GM23338 (cell line): ENCODE measurements at regions not wholly inside any gene's neighbourhood (a gene's known extent, or its start where the extent isn't known, plus 50 kb on each side); places are given as distances from the start of the nearest gene placed in this dataset.

ENCODE experiments used
- ATAC-seq: fragments of 200-7000 bp; cut with Tn5 transposase; 3 replicates; pipeline ENCODE4 v1.9.1; 2020
- DNase-seq: peaks from one replicate; pipeline ENCODE4 v3.0.0-alpha.2; 2015; ENCODE audit warnings: low spot score
- H2AFZ ChIP-seq: fragments of 200-600 bp; sonication (generic); 2 replicates; pipeline ENCODE4 v1.8.0; 2016; ENCODE audit warnings: antibody characterized with exemption, mild to moderate bottlenecking, moderate library complexity
- H3F3A ChIP-seq: fragments of 200-600 bp; sonication (generic); replicated peaks from 2 replicates; pipeline ENCODE4 v1.8.0; 2017; ENCODE audit warnings: antibody characterized with exemption, mixed run types, low read depth
- H3K27ac ChIP-seq: fragments of 200-600 bp; sonication (generic); 2 replicates; pipeline ENCODE4 v1.6.1; 2016; ENCODE audit warnings: low read depth
- H3K27me3 ChIP-seq: fragments of 200-600 bp; sonication (generic); 2 replicates; pipeline ENCODE4 v1.8.0; 2016; ENCODE audit warnings: mild to moderate bottlenecking, mixed run types, moderate library complexity; ENCODE audit not compliant: insufficient read depth
- H3K36me3 ChIP-seq: fragments of 200-600 bp; sonication (generic); 2 replicates; pipeline ENCODE4 v1.8.0; 2016; ENCODE audit warnings: mild to moderate bottlenecking; ENCODE audit not compliant: insufficient read depth
- H3K4me1 ChIP-seq: fragments of 200-600 bp; sonication (generic); 2 replicates; pipeline ENCODE4 v1.8.0; 2016; ENCODE audit warnings: mild to moderate bottlenecking, moderate library complexity; ENCODE audit not compliant: insufficient read depth
- H3K4me2 ChIP-seq: fragments of 200-600 bp; sonication (generic); 2 replicates; pipeline ENCODE4 v1.7.1; 2017; ENCODE audit warnings: mixed run types
- H3K4me3 ChIP-seq: fragments of 200-600 bp; sonication (generic); 2 replicates; pipeline ENCODE4 v1.6.1; 2016; ENCODE audit warnings: mixed run types
- H3K79me2 ChIP-seq: fragments of 200-600 bp; sonication (generic); replicated peaks from 2 replicates; pipeline ENCODE4 v1.8.0; 2017; ENCODE audit warnings: mild to moderate bottlenecking; ENCODE audit not compliant: insufficient read depth
- H3K9me2 ChIP-seq: fragments of 200-600 bp; sonication (generic); 2 replicates; pipeline ENCODE4 v1.8.0; 2017; ENCODE audit not compliant: insufficient read depth
- H4K20me1 ChIP-seq: fragments of 200-600 bp; sonication (generic); replicated peaks from 2 replicates; pipeline ENCODE4 v1.8.0; 2017; ENCODE audit warnings: mild to moderate bottlenecking; ENCODE audit not compliant: insufficient read depth
- H3K27ac Mint-ChIP-seq: 2 replicates; pipeline ENCODE4 v1.8.0; 2020; ENCODE audit warnings: inconsistent platforms, mild to moderate bottlenecking, moderate library complexity, mixed read lengths
- H3K27me3 Mint-ChIP-seq: 3 replicates; pipeline ENCODE4 v1.8.0; 2022; ENCODE audit warnings: low read depth, mild to moderate bottlenecking, moderate library complexity, mixed read lengths, inconsistent platforms; ENCODE audit not compliant: insufficient read depth, poor library complexity
- H3K36me3 Mint-ChIP-seq: 3 replicates; pipeline ENCODE4 v1.8.0; 2021; ENCODE audit warnings: low read depth, mild to moderate bottlenecking, inconsistent platforms, moderate library complexity, mixed read lengths
- H3K4me1 Mint-ChIP-seq: 3 replicates; pipeline ENCODE4 v1.8.0; 2020; ENCODE audit warnings: mild to moderate bottlenecking, inconsistent platforms, mixed read lengths
- H3K4me3 Mint-ChIP-seq: 3 replicates; pipeline ENCODE4 v1.8.0; 2021; ENCODE audit warnings: moderate library complexity, mild to moderate bottlenecking, inconsistent platforms, mixed read lengths
- H3K9me3 Mint-ChIP-seq: 3 replicates; pipeline ENCODE4 v1.8.0; 2020; ENCODE audit warnings: moderate library complexity, mild to moderate bottlenecking, inconsistent platforms, mixed read lengths
- CREB1 ChIP-seq: fragments of 250-450 bp; sonication (Bioruptor Pico); IDR thresholded peaks from 2 replicates; pipeline ENCODE4 v1.5.0; 2020; ENCODE audit warnings: low read depth, mild to moderate bottlenecking, moderate library complexity
- CTCF ChIP-seq, 2 experiments: fragments of 200-600 bp in 1 of 2; sonication (generic) in 1 of 2; conservative IDR thresholded peaks; 2 replicates each; pipeline versions ENCODE4 v1.5.1 to v1.6.1; 2016 to 2017; ENCODE audit warnings: antibody characterized with exemption in 2 of 2, low read depth in 2 of 2, mild to moderate bottlenecking in 2 of 2, moderate library complexity in 1 of 2
- EZH2 ChIP-seq: fragments of 200-600 bp; sonication (generic); IDR thresholded peaks from one replicate; pipeline ENCODE4 v1.8.0; 2017; ENCODE audit warnings: antibody characterized with exemption, mild to moderate bottlenecking, low read depth; ENCODE audit not compliant: unreplicated experiment
- EZH2phosphoT487 ChIP-seq: fragments of 200-600 bp; sonication (generic); IDR thresholded peaks from one replicate; pipeline ENCODE4 v1.8.1; 2018; ENCODE audit warnings: antibody characterized with exemption; ENCODE audit not compliant: unreplicated experiment
- NANOG ChIP-seq: IDR thresholded peaks from 2 replicates; pipeline ENCODE4 v1.6.1; 2016; ENCODE audit warnings: antibody characterized with exemption, borderline replicate concordance
- ZNF114 ChIP-seq: fragments of 250-450 bp; sonication (Bioruptor Pico); IDR thresholded peaks from 2 replicates; pipeline ENCODE4 v1.5.0; 2020; ENCODE audit warnings: mild to moderate bottlenecking, moderate library complexity
- ZNF331 ChIP-seq: fragments of 250-450 bp; sonication (Bioruptor Pico); IDR thresholded peaks from 2 replicates; pipeline ENCODE4 v1.5.0; 2020; ENCODE audit warnings: low read depth, mild to moderate bottlenecking, moderate library complexity
- TF ChIP-seq, protein P1 (sequence below): fragments of 250-450 bp; sonication (Bioruptor Pico); IDR thresholded peaks from 2 replicates; pipeline ENCODE4 v1.5.0; 2020; ENCODE audit warnings: mild to moderate bottlenecking, moderate library complexity

- no peak for DNase-seq
- Mint-ChIP-seq H3K4me1 (no peaks in the 10 kb centered on the region), H3K4me3 (no peak overlapping the region), H3K36me3 (no peaks in the 10 kb centered on the region), H3K27me3 (no peaks in the 10 kb centered on the region), H3K27ac (no peak overlapping the region), H3K9me3 (no peaks in the 10 kb centered on the region)
- Histone ChIP-seq H3K9me2 (no peaks in the 10 kb centered on the region), H3K4me3 (no peak overlapping the region), H2AFZ (no peak overlapping the region), H3K4me1 (no peaks in the 10 kb centered on the region), H4K20me1 (no peaks in the 10 kb centered on the region), H3K27me3 (no peaks in the 10 kb centered on the region), H3K4me2 (no peak overlapping the region), H3K36me3 (no peaks in the 10 kb centered on the region), H3K27ac (no peak overlapping the region), H3F3A (no peaks in the 10 kb centered on the region), H3K79me2 (no peaks in the 10 kb centered on the region)
- no peak for ATAC-seq
- TF ChIP-seq NANOG (no peak), CTCF (conservative IDR thresholded peaks at IDR 0.05; ENCODE audit: low read depth in 2 of 2) (no peak), ZNF114 (CRISPR knock-in tag) (no peak), EZH2phosphoT487 (no peak), ZNF331 (CRISPR knock-in tag) (no peak)
Observed at GRCh38 chr6:103215847-103216246, 1643.9 kb downstream of the HACE1 start.

GRCh38 chr6:103210686-103211085 lies 1649.0 kb downstream of the HACE1 start:
- Histone ChIP-seq H3F3A (no peaks in the 10 kb centered on the region), H3K36me3 (no peaks in the 10 kb centered on the region), H2AFZ (no peak overlapping the region), H3K79me2 (no peaks in the 10 kb centered on the region), H3K27ac (no peak overlapping the region), H3K4me1 (no peaks in the 10 kb centered on the region), H4K20me1 (no peaks in the 10 kb centered on the region), H3K27me3 (no peaks in the 10 kb centered on the region), H3K4me3 (no peak overlapping the region), H3K9me2 (no peaks in the 10 kb centered on the region), H3K4me2 (no peak overlapping the region)
- DNase-seq, result no peak
- no peak for ATAC-seq
- no peak for TF ChIP-seq CTCF (conservative IDR thresholded peaks at IDR 0.05; ENCODE audit: low read depth in 2 of 2)
- no peak for TF ChIP-seq ZNF114 (CRISPR knock-in tag)
- TF ChIP-seq ZNF331 (CRISPR knock-in tag), result no peak
- no peak for TF ChIP-seq CREB1 (CRISPR knock-in tag)
- TF ChIP-seq, protein P1, sequence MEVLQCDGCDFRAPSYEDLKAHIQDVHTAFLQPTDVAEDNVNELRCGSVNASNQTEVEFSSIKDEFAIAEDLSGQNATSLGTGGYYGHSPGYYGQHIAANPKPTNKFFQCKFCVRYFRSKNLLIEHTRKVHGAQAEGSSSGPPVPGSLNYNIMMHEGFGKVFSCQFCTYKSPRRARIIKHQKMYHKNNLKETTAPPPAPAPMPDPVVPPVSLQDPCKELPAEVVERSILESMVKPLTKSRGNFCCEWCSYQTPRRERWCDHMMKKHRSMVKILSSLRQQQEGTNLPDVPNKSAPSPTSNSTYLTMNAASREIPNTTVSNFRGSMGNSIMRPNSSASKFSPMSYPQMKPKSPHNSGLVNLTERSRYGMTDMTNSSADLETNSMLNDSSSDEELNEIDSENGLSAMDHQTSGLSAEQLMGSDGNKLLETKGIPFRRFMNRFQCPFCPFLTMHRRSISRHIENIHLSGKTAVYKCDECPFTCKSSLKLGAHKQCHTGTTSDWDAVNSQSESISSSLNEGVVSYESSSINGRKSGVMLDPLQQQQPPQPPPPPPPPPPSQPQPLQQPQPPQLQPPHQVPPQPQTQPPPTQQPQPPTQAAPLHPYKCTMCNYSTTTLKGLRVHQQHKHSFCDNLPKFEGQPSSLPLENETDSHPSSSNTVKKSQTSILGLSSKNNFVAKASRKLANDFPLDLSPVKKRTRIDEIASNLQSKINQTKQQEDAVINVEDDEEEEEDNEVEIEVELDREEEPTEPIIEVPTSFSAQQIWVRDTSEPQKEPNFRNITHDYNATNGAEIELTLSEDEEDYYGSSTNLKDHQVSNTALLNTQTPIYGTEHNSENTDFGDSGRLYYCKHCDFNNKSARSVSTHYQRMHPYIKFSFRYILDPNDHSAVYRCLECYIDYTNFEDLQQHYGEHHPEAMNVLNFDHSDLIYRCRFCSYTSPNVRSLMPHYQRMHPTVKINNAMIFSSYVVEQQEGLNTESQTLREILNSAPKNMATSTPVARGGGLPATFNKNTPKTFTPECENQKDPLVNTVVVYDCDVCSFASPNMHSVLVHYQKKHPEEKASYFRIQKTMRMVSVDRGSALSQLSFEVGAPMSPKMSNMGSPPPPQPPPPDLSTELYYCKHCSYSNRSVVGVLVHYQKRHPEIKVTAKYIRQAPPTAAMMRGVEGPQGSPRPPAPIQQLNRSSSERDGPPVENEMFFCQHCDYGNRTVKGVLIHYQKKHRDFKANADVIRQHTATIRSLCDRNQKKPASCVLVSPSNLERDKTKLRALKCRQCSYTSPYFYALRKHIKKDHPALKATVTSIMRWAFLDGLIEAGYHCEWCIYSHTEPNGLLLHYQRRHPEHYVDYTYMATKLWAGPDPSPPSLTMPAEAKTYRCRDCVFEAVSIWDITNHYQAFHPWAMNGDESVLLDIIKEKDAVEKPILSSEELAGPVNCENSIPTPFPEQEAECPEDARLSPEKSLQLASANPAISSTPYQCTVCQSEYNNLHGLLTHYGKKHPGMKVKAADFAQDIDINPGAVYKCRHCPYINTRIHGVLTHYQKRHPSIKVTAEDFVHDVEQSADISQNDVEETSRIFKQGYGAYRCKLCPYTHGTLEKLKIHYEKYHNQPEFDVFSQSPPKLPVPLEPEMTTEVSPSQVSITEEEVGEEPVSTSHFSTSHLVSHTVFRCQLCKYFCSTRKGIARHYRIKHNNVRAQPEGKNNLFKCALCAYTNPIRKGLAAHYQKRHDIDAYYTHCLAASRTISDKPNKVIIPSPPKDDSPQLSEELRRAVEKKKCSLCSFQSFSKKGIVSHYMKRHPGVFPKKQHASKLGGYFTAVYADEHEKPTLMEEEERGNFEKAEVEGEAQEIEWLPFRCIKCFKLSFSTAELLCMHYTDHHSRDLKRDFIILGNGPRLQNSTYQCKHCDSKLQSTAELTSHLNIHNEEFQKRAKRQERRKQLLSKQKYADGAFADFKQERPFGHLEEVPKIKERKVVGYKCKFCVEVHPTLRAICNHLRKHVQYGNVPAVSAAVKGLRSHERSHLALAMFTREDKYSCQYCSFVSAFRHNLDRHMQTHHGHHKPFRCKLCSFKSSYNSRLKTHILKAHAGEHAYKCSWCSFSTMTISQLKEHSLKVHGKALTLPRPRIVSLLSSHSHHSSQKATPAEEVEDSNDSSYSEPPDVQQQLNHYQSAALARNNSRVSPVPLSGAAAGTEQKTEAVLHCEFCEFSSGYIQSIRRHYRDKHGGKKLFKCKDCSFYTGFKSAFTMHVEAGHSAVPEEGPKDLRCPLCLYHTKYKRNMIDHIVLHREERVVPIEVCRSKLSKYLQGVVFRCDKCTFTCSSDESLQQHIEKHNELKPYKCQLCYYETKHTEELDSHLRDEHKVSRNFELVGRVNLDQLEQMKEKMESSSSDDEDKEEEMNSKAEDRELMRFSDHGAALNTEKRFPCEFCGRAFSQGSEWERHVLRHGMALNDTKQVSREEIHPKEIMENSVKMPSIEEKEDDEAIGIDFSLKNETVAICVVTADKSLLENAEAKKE (CRISPR knock-in tag), result no peak
- no peak for TF ChIP-seq EZH2
- Mint-ChIP-seq H3K4me1 (no peaks in the 10 kb centered on the region), H3K4me3 (no peak overlapping the region), H3K27ac (no peak overlapping the region), H3K27me3 (no peaks in the 10 kb centered on the region), H3K36me3 (no peaks in the 10 kb centered on the region), H3K9me3 (no peaks in the 10 kb centered on the region)
